NB4 (cell line): ENCODE measurements at regions not wholly inside any gene's neighbourhood (a gene's known extent, or its start where the extent isn't known, plus 50 kb on each side); places are given as distances from the start of the nearest gene placed in this dataset.

Experiments used
- DNase-seq: peaks from one replicate; pipeline ENCODE4 v3.0.0; 2010; ENCODE audit warnings: low read depth
- H3K4me3 ChIP-seq: one replicate; pipeline ENCODE4 v1.5.1; 2011; ENCODE audit warnings: mild to moderate bottlenecking, low read depth, low read length, moderate library complexity
- MYC ChIP-seq: IDR thresholded peaks from 2 replicates; pipeline ENCODE4 v1.6.1; 2011; ENCODE audit warnings: low read depth, low read length
- POLR2A ChIP-seq: IDR thresholded peaks from 2 replicates; pipeline ENCODE4 v1.6.1; 2011; ENCODE audit warnings: mild to moderate bottlenecking; ENCODE audit not compliant: insufficient read length; ENCODE audit errors: extremely low read depth
- TF ChIP-seq, protein P1 (sequence below): IDR thresholded peaks from one replicate; pipeline ENCODE4 v1.5.1; 2012; ENCODE audit warnings: low read depth, low read length
- TF ChIP-seq, protein P2 (sequence below): IDR thresholded peaks from 2 replicates; pipeline ENCODE4 v1.6.1; 2011; ENCODE audit warnings: low read depth, low read length

DNA sequence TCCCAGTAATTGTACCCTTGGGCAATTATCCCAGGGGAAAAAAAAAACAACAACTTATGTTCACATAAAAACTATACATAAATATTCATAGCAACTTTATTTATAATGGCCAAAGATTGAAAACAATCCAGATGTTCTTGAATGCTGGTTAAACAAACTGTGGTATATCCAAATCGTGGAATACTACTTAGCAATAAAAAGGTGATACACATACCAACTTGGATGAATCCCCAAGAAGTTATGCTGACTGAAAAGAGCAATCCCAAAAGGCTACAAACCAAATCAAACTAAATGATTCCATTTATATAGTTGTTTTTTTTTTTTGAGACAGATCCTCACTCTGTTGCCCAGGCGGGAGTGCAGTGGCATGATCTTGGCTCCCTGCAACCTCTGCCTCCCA lies 129.7 kb downstream of the QRSL1 start:
- TF ChIP-seq, protein P1, sequence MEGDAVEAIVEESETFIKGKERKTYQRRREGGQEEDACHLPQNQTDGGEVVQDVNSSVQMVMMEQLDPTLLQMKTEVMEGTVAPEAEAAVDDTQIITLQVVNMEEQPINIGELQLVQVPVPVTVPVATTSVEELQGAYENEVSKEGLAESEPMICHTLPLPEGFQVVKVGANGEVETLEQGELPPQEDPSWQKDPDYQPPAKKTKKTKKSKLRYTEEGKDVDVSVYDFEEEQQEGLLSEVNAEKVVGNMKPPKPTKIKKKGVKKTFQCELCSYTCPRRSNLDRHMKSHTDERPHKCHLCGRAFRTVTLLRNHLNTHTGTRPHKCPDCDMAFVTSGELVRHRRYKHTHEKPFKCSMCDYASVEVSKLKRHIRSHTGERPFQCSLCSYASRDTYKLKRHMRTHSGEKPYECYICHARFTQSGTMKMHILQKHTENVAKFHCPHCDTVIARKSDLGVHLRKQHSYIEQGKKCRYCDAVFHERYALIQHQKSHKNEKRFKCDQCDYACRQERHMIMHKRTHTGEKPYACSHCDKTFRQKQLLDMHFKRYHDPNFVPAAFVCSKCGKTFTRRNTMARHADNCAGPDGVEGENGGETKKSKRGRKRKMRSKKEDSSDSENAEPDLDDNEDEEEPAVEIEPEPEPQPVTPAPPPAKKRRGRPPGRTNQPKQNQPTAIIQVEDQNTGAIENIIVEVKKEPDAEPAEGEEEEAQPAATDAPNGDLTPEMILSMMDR: no peak
- TF ChIP-seq POLR2A: no peak
- TF ChIP-seq, protein P2, sequence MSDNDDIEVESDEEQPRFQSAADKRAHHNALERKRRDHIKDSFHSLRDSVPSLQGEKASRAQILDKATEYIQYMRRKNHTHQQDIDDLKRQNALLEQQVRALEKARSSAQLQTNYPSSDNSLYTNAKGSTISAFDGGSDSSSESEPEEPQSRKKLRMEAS: no peak
- no peak for TF ChIP-seq MYC
- H3K4me3 ChIP-seq: no peak overlapping the region
- no peak for DNase-seq

DNA sequence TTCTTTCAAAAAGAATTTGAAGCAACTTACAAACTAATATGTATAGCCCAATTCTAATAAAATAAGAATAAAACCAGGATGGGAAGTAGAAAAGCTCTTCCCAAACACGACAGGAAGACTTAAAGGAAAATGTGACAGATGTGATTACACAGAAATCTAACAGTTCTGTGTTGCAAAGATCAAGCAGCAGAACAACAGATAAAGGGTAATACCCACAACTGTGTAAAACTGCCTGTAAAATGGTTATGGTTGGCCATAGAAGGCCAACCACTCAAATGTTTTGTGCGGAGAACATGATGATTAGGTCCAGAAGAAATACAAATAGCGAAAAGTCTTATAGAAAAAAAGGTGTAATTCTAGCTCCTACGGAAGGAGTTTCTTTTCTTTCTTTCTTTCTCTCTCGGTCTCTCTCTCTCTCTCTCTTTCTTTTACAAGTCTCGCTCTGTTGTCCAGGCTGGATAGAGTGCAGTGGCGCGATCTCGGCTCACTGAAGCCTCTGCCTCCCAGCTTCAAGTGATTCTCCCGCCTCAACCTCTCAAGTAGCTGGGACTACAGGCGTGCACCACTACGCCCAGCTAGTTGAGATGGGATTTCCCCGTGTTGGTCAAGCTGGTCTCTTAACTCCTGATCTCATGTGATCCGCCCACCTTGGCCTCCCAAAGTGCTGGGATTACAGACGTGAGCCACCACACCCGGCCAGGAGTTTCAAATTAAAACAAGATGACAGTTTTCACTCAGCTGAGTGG lies 128.5 kb downstream of the QRSL1 start:
- DNase-seq: no peak
- TF ChIP-seq, protein P2: no peak
- TF ChIP-seq POLR2A (no peak), MYC (no peak)
- TF ChIP-seq, protein P1: no peak
- H3K4me3 ChIP-seq: no peak overlapping the region

DNA sequence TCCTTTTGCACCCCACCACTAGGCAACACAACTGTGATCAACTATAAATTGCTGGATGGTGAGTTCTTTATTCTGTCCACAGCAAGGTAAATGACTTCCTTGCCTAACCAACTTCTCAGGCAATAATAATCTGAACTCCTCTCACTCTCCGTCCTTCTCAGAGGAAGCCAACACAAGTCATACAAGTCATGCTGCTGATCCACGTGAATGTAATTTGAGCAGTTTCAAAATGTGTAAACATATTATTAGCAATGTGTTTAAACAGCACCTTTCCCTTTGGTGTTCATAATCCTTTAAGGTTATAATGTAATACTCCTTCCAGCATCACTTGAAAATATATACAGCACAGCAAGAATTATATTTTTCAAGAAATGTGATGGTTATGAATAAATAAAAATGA lies 127.9 kb downstream of the QRSL1 start:
- H3K4me3 ChIP-seq: no peak overlapping the region

DNA sequence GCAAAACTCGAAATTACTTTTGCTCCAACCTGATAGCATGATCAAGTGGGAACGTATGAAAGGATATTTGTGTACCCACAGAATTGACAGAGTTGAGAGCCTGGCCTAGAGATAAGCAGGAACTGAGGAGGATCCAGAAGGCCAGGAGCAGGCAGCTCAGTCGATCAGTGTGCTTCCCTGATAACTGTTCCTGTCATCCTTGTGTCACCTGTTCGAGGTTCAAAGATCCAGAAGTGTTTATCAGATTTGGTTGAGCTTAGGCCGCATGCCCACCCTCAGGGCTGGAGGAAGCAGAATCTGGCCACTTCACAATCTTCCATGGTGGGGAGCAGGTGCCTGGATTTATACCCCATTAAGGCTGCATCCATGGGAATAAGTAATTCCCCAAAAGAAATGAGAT lies 124.8 kb downstream of the QRSL1 start:
- TF ChIP-seq, protein P2: no peak
- no peak for TF ChIP-seq POLR2A
- TF ChIP-seq, protein P1: no peak
- TF ChIP-seq MYC: no peak
- no peak overlapping the region for H3K4me3 ChIP-seq
- no peak for DNase-seq

More for the DNA sequence above, 127.9 kb downstream of the QRSL1 start:
- DNase-seq: no peak
- TF ChIP-seq MYC (no peak), POLR2A (no peak)
- TF ChIP-seq, protein P1: no peak
- TF ChIP-seq, protein P2: no peak

DNA sequence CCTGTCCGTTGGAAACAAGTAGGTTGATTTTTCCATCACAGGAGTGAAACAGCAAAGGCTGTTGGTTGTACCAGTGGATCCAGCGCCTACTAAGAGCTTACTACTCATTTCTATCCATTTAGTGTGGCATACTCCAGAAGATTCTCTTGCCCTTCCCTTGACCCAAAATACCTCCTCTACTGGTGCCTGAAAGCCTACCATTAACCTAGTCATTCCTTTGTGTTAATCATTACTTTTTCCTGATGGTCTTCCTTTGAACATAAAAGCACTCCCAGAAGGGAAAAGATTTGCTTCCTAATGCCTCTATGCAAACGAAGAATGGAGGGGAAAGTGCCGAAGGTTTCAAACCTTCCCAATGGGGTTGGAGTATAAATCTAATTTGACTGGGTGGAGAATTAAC lies 123.3 kb downstream of the QRSL1 start:
- no peak overlapping the region for H3K4me3 ChIP-seq

More for the DNA sequence above, 123.3 kb downstream of the QRSL1 start:
- TF ChIP-seq POLR2A (no peak), MYC (no peak)
- TF ChIP-seq, protein P2: no peak
- TF ChIP-seq, protein P1: no peak
- DNase-seq: no peak
